Activated T-cell treated with anti-CD3 and anti-CD28 coated beads for 48 hours (primary cell): ENCODE measurements at regions not wholly inside any gene's neighbourhood (a gene's known extent, or its start where the extent isn't known, plus 50 kb on each side); places are given as distances from the start of the nearest gene placed in this dataset.
"Not testable (repeated sequence)": the region's sequence is repeated elsewhere in the genome, so short reads cannot be mapped to it uniquely, and the experiment has no call there.

Experiments
- DNase-seq: peaks from one replicate; pipeline ENCODE4 v3.0.0-alpha.2; 2020; ENCODE audit warnings: low read depth

- DNase-seq, result not testable (repeated sequence)
Measured at GRCh38 chr16:13336907-13337881, 435.8 kb downstream of the SHISA9 start.

GRCh38 chr16:13338044-13338443, 436.6 kb downstream of the SHISA9 start:
- no peak for DNase-seq

- DNase-seq, result no peak
Measured at GRCh38 chr16:13342675-13343074, 441.3 kb downstream of the SHISA9 start.

- no peak for DNase-seq
Measured at GRCh38 chr16:13344001-13344400, 442.6 kb downstream of the SHISA9 start.

GRCh38 chr16:13348416-13348815, 447.0 kb downstream of the SHISA9 start:
- DNase-seq, result no peak

- no peak for DNase-seq
Measured at GRCh38 chr16:13350000-13350399, 448.6 kb downstream of the SHISA9 start.

- DNase-seq, result no peak
Measured at GRCh38 chr16:13351181-13351580, 449.8 kb downstream of the SHISA9 start.

- DNase-seq, result no peak
Measured at GRCh38 chr16:13351601-13352217, 450.3 kb downstream of the SHISA9 start.

GRCh38 chr16:13352796-13353195, 451.4 kb downstream of the SHISA9 start:
- DNase-seq, result not testable (repeated sequence)

GRCh38 chr16:13357842-13358241, 456.4 kb downstream of the SHISA9 start:
- DNase-seq, result not testable (repeated sequence)

GRCh38 chr16:13359835-13360234, 458.4 kb downstream of the SHISA9 start:
- no peak for DNase-seq

GRCh38 chr16:13372421-13372820, 471.0 kb downstream of the SHISA9 start:
- no peak for DNase-seq

GRCh38 chr16:13376174-13376573, 474.8 kb downstream of the SHISA9 start:
- no peak for DNase-seq

- no peak for DNase-seq
Measured at GRCh38 chr16:13377143-13377542, 475.7 kb downstream of the SHISA9 start.

GRCh38 chr16:13378151-13378550, 476.8 kb downstream of the SHISA9 start:
- no peak for DNase-seq

GRCh38 chr16:13379266-13379665, 477.9 kb downstream of the SHISA9 start:
- DNase-seq, result no peak

GRCh38 chr16:13385156-13386040, 484.0 kb downstream of the SHISA9 start:
- not testable (repeated sequence) for DNase-seq

GRCh38 chr16:13390093-13390985, 488.9 kb downstream of the SHISA9 start:
- DNase-seq, result no peak

GRCh38 chr16:13390986-13391305, 489.5 kb downstream of the SHISA9 start:
- no peak for DNase-seq

- no peak for DNase-seq
Measured at GRCh38 chr16:13391337-13391736, 489.9 kb downstream of the SHISA9 start.

- no peak for DNase-seq
Measured at GRCh38 chr16:13392341-13392740, 490.9 kb downstream of the SHISA9 start.
